ENCODE measurements at regions not wholly inside any gene's neighbourhood (a gene's known extent, or its start where the extent isn't known, plus 50 kb on each side); places are given as distances from the start of the nearest gene placed in this dataset.

DNA sequence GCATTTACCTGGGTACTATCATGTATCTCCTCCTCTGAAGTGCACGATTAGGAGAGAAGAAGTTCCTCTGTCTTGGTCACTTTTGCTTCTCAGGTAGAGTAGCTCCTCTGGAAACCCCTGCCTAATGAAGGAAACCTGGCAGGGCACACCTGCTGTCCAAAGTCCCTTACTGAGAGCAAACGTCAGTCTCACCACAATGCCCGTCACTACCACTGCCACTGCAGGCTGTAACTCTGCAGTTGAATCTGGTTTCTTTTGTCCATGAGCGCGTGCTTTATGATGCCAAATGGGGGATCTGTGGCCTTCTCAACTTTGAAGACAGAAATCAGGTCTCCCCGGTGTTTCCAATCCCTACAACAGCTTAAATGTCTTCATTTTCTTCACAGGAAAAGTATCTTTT is 1068.6 kb downstream of the BCL11B start:
- no peak for TF ChIP-seq MXI1 (IDR thresholded peaks at IDR 0.05; ENCODE audit: borderline replicate concordance, low read depth, low read length)
- TF ChIP-seq MAFK (IDR thresholded peaks at IDR 0.05; ENCODE audit: low read depth, low read length) = no peak
- no peak for TF ChIP-seq CEBPB (IDR thresholded peaks at IDR 0.05; ENCODE audit: low read depth, low read length)
- TF ChIP-seq CHD1 (IDR thresholded peaks at IDR 0.05; ENCODE audit: low read depth, low read length) = no peak
- TF ChIP-seq SMC3 (IDR thresholded peaks at IDR 0.05; ENCODE audit: low read depth, low read length) = no peak
- TF ChIP-seq, protein P1, sequence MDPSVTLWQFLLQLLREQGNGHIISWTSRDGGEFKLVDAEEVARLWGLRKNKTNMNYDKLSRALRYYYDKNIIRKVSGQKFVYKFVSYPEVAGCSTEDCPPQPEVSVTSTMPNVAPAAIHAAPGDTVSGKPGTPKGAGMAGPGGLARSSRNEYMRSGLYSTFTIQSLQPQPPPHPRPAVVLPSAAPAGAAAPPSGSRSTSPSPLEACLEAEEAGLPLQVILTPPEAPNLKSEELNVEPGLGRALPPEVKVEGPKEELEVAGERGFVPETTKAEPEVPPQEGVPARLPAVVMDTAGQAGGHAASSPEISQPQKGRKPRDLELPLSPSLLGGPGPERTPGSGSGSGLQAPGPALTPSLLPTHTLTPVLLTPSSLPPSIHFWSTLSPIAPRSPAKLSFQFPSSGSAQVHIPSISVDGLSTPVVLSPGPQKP (IDR thresholded peaks at IDR 0.05; ENCODE audit: borderline replicate concordance, low read depth, low read length) = no peak
- no peak for TF ChIP-seq POLR2A (IDR thresholded peaks at IDR 0.05; ENCODE audit: low read depth, low read length)
- TF ChIP-seq, protein P2, sequence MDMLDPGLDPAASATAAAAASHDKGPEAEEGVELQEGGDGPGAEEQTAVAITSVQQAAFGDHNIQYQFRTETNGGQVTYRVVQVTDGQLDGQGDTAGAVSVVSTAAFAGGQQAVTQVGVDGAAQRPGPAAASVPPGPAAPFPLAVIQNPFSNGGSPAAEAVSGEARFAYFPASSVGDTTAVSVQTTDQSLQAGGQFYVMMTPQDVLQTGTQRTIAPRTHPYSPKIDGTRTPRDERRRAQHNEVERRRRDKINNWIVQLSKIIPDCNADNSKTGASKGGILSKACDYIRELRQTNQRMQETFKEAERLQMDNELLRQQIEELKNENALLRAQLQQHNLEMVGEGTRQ (IDR thresholded peaks at IDR 0.05; ENCODE audit: low read depth, low read length) = no peak
- TF ChIP-seq, protein P3, sequence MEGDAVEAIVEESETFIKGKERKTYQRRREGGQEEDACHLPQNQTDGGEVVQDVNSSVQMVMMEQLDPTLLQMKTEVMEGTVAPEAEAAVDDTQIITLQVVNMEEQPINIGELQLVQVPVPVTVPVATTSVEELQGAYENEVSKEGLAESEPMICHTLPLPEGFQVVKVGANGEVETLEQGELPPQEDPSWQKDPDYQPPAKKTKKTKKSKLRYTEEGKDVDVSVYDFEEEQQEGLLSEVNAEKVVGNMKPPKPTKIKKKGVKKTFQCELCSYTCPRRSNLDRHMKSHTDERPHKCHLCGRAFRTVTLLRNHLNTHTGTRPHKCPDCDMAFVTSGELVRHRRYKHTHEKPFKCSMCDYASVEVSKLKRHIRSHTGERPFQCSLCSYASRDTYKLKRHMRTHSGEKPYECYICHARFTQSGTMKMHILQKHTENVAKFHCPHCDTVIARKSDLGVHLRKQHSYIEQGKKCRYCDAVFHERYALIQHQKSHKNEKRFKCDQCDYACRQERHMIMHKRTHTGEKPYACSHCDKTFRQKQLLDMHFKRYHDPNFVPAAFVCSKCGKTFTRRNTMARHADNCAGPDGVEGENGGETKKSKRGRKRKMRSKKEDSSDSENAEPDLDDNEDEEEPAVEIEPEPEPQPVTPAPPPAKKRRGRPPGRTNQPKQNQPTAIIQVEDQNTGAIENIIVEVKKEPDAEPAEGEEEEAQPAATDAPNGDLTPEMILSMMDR (conservative IDR thresholded peaks at IDR 0.05; ENCODE audit: low read depth, low read length) = no peak
- TF ChIP-seq NFE2L2 (IDR thresholded peaks at IDR 0.05; ENCODE audit: low read depth, low read length) = no peak
- no peak for TF ChIP-seq BHLHE40 (IDR thresholded peaks at IDR 0.05; ENCODE audit: low read depth, low read length)
- no peak for TF ChIP-seq FOS (IDR thresholded peaks at IDR 0.05; ENCODE audit: low read depth, low read length)
- no peak for TF ChIP-seq RFX5 (IDR thresholded peaks at IDR 0.05; ENCODE audit: low read depth, low read length)
- no peak for TF ChIP-seq MAZ (IDR thresholded peaks at IDR 0.05; ENCODE audit: borderline replicate concordance, low read depth, low read length)
- TF ChIP-seq RAD21 (IDR thresholded peaks at IDR 0.05; ENCODE audit: low read length) = no peak
- TF ChIP-seq RCOR1 (IDR thresholded peaks at IDR 0.05; ENCODE audit: insufficient replicate concordance, low read length) = no peak
- no peak overlapping the region for H3K9ac ChIP-seq (ENCODE audit: low read depth, low read length)
- POLR2A ChIA-PET (ENCODE audit: unreplicated experiment) = no interaction called here
- BruUV-seq (replicated peaks) = no TSS peak
- H2BK5ac ChIP-seq (ENCODE audit: low read depth, low read length, poor library complexity, severe bottlenecking) = no peak overlapping the region
- no peak overlapping the region for H2BK120ac ChIP-seq (ENCODE audit: low read depth, low read length)
- no peak overlapping the region for H3K4me2 ChIP-seq (ENCODE audit: low read depth, low read length)
- no peak overlapping the region for H2BK20ac ChIP-seq (ENCODE audit: low read depth, low read length)
- no peak overlapping the region for H2AK9ac ChIP-seq (replicated peaks; ENCODE audit: low read depth, low read length, poor library complexity)
- H3K4me1 ChIP-seq (ENCODE audit: control insufficient read depth, insufficient read depth, low read length) = no peaks in the 10 kb centered on the region
- intact Hi-C loops (cut with micrococcal nuclease) = no loop called here
- no peak overlapping the region for H4K8ac ChIP-seq (ENCODE audit: low read depth in 2 of 2, low read length in 2 of 2)
- H2AFZ ChIP-seq (replicated peaks; ENCODE audit: low read length, poor library complexity) = no peak overlapping the region
- H3K9me3 ChIP-seq (ENCODE audit: control insufficient read depth, insufficient read depth, low read length) = peaks cover 45% of the 10 kb centered on the region
- no peak overlapping the region for H4K91ac ChIP-seq (ENCODE audit: insufficient read depth, low read depth, low read length)
- no peak overlapping the region for H2BK15ac ChIP-seq (ENCODE audit: low read depth, low read length)
- no peaks in the 10 kb centered on the region for H3K27me3 ChIP-seq (ENCODE audit: control insufficient read depth, insufficient read depth, low read length)
- no peaks in the 10 kb centered on the region for H3K79me1 ChIP-seq (ENCODE audit: low read depth in 1 of 2, low read length in 2 of 2)
- DNase-seq = no peak
- no peak overlapping the region for H4K5ac ChIP-seq (ENCODE audit: low read depth, low read length)
- H3K27ac ChIP-seq (ENCODE audit: insufficient read depth, low read length) = no peak overlapping the region
- dilution Hi-C loops (cut with HindIII; ENCODE audit: low sequenced_read_pairs, unreplicated experiment) = no loop called here
- CTCF ChIA-PET = no interaction called here
- in situ Hi-C loops (cut with MboI; ENCODE audit: low sequenced_read_pairs) = no loop called here
- no peak overlapping the region for H3K14ac ChIP-seq (replicated peaks; ENCODE audit: low read depth, low read length)
- H4K20me1 ChIP-seq (ENCODE audit: insufficient read depth, low read length) = no peaks in the 10 kb centered on the region
- ATAC-seq (ENCODE audit: low read depth) = no peak
- H3K9me1 ChIP-seq (ENCODE audit: insufficient read depth, low read length) = no peaks in the 10 kb centered on the region
- no peak overlapping the region for H2AK5ac ChIP-seq (ENCODE audit: low read depth, low read length)
- H3K23ac ChIP-seq (ENCODE audit: low read depth, low read length) = no peak overlapping the region
- no peak overlapping the region for H3K56ac ChIP-seq (ENCODE audit: extremely low read depth, insufficient read depth, low read length)
- no peak overlapping the region for H3K4ac ChIP-seq (ENCODE audit: low read depth, low read length)
- H3K4me3 ChIP-seq (ENCODE audit: insufficient read depth, low read depth, low read length) = no peak overlapping the region
- WGBS, 2 experiments (ENCODE audit: extremely low coverage in 2 of 2, insufficient read length in 1 of 2) = 25% methylated on average over 1 of the region's 6 CpGs; no CpG with 5 or more reads in 1 of the 2 experiments
- H3K18ac ChIP-seq (ENCODE audit: low read depth, low read length) = no peak overlapping the region
- H3K36me3 ChIP-seq (ENCODE audit: control insufficient read depth, insufficient read depth, low read length) = no peaks in the 10 kb centered on the region

Measured in IMR-90 (cell line).